Upper lobe of right lung (tissue), 1 donor: ENCODE measurements at regions not wholly inside any gene's neighbourhood (a gene's known extent, or its start where the extent isn't known, plus 50 kb on each side); places are given as distances from the start of the nearest gene placed in this dataset.

Source experiments
- ATAC-seq: fragments of 200-7000 bp; cut with Tn5 transposase; one replicate; pipeline ENCODE4 v1.9.1; 2020; ENCODE audit warnings: mild to moderate bottlenecking, moderate library complexity
- DNase-seq: peaks from one replicate; pipeline ENCODE4 v3.0.0-alpha.2; 2020
- H3K27ac ChIP-seq: fragments of 200-600 bp; one replicate; pipeline ENCODE4 v1.8.0; 2022
- H3K27me3 ChIP-seq: fragments of 200-600 bp; one replicate; pipeline ENCODE4 v1.8.0; 2022; ENCODE audit warnings: mild to moderate bottlenecking
- H3K36me3 ChIP-seq: fragments of 200-600 bp; one replicate; pipeline ENCODE4 v1.8.0; 2022
- H3K4me1 ChIP-seq: fragments of 200-600 bp; one replicate; pipeline ENCODE4 v1.8.0; 2022
- H3K4me3 ChIP-seq: fragments of 200-600 bp; one replicate; pipeline ENCODE4 v1.8.0; 2022; ENCODE audit warnings: mild to moderate bottlenecking
- H3K9me3 ChIP-seq: fragments of 200-600 bp; one replicate; pipeline ENCODE4 v1.8.0; 2022
- intact Hi-C: fragments of 100-400 bp; cut with DNase I; formaldehyde crosslinking; loops from one replicate; pipeline ENCODE4 v1.11.0; 2022
- TF ChIP-seq, protein P1 (sequence below): fragments of 200-600 bp; IDR thresholded peaks from one replicate; pipeline ENCODE4 v1.8.0; 2022; ENCODE audit warnings: antibody characterized with exemption
- donor health status: DM: no; HTN: yes; CAD: no; lungs with severe emphysema.

DNA sequence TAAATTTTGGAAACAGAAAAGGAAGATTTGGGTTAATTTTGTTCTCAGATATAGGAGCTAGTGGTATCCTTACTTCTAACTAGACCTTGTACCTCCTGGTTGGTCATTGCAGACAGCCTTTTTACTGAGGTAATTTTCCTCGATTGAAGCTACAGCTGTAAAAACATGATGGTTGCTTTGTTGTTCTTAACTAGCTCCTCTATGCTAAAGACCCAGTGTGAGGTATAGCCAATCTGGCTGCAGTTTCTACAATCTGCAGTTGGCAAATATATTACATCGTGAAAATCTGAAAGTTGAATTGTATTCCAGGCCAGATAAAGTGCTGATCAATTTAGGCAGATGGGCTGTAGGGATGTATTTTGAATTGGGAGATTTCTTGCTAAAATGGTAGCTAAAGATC lies 116.5 kb downstream of the AASDHPPT start:
- Histone ChIP-seq H3K4me1 (no peaks in the 10 kb centered on the region), H3K4me3 (no peak overlapping the region), H3K36me3 (no peaks in the 10 kb centered on the region), H3K27me3 (no peaks in the 10 kb centered on the region), H3K27ac (no peak overlapping the region), H3K9me3 (no peaks in the 10 kb centered on the region)
- ATAC-seq: no peak
- TF ChIP-seq, protein P1, sequence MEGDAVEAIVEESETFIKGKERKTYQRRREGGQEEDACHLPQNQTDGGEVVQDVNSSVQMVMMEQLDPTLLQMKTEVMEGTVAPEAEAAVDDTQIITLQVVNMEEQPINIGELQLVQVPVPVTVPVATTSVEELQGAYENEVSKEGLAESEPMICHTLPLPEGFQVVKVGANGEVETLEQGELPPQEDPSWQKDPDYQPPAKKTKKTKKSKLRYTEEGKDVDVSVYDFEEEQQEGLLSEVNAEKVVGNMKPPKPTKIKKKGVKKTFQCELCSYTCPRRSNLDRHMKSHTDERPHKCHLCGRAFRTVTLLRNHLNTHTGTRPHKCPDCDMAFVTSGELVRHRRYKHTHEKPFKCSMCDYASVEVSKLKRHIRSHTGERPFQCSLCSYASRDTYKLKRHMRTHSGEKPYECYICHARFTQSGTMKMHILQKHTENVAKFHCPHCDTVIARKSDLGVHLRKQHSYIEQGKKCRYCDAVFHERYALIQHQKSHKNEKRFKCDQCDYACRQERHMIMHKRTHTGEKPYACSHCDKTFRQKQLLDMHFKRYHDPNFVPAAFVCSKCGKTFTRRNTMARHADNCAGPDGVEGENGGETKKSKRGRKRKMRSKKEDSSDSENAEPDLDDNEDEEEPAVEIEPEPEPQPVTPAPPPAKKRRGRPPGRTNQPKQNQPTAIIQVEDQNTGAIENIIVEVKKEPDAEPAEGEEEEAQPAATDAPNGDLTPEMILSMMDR: no peak
- no peak for DNase-seq
- intact Hi-C loops: no loop called here

DNA sequence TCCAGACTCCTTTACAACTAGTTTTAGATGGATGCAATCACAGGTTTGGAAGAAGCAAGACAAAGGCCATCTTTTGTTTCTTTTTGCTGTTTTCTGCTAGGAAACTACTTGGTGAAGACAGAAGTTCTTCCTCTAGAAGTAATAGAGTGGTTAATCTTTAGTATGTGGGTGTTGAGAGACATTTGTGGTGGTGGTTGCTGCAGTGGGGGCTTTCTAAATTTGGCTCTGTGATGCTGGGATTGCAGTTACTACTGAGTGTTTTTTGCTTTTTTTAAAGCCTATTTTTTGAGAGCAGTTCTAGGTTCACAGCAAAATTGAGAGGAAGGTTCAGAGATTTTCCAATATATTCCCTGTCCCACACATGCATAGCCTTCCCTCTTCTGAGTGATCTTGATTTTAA lies 120.0 kb downstream of the AASDHPPT start:
- intact Hi-C loops: no loop called here
- TF ChIP-seq, protein P1: no peak

DNA sequence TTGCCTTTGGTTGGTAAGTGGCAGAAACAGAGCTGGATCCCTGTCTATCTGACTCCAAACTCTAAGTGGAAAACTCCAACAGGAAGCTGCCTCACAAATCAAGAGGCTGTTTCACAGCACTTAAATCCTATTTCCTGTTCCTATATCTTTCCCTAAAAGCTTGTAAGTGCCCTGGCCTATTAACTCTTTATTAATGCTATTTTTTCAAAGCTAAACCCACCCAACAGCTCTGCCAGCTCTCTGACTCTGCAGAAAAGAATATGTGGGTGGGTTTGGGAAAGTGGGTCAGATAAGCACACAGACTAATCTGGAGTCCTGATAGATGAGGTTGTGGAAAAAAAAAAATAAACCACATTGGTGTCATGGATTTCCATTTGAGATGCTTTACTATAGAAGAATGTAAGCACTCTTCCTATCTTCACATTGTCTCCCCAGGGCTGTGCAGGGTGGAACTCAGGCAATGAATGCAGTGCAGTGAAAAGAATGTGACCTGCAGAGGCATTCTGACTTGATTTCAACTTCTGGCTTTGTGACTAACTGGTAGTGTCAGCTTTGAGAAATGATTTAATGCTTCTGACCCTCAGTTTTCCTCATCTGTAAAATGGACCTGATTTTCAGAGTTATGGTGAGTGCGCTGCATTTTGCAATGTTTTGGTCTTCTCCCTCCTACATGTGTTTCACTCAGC lies 125.6 kb downstream of the AASDHPPT start:
- DNase-seq (no peak), ATAC-seq (no peak)
- H3K4me1 ChIP-seq: no peaks in the 10 kb centered on the region
- no peaks in the 10 kb centered on the region for H3K36me3 ChIP-seq
- no peak overlapping the region for H3K27ac ChIP-seq
- no peaks in the 10 kb centered on the region for H3K9me3 ChIP-seq
- no peaks in the 10 kb centered on the region for H3K27me3 ChIP-seq
- TF ChIP-seq, protein P1: no peak
- H3K4me3 ChIP-seq: no peak overlapping the region
- intact Hi-C loops: no loop called here

More for the DNA sequence above, 120.0 kb downstream of the AASDHPPT start:
- H3K4me3 ChIP-seq: no peak overlapping the region
- ATAC-seq (no peak), DNase-seq (no peak)
- no peaks in the 10 kb centered on the region for H3K9me3 ChIP-seq
- no peak overlapping the region for H3K27ac ChIP-seq
- H3K27me3 ChIP-seq: no peaks in the 10 kb centered on the region
- H3K36me3 ChIP-seq: no peaks in the 10 kb centered on the region
- no peaks in the 10 kb centered on the region for H3K4me1 ChIP-seq

DNA sequence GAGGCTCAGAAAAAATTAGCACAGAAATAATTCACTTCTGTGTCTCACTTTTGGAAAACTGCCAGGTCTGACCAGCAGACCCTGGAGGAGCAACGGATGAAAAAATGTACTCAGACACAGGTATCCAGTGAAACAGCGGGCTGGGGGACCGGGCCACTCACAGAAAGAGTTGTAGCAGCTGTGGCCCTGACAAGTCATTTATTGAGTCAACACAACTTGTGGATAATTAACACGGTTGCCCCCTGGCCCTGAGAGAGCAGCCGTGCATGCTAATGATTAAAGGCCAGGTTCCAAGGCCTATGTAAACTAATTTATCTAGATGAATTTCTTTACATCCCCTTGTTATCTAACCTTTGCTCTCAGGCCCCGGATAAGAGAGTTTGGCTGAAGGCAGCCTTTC lies 131.3 kb downstream of the AASDHPPT start:
- no peak for ATAC-seq

DNA sequence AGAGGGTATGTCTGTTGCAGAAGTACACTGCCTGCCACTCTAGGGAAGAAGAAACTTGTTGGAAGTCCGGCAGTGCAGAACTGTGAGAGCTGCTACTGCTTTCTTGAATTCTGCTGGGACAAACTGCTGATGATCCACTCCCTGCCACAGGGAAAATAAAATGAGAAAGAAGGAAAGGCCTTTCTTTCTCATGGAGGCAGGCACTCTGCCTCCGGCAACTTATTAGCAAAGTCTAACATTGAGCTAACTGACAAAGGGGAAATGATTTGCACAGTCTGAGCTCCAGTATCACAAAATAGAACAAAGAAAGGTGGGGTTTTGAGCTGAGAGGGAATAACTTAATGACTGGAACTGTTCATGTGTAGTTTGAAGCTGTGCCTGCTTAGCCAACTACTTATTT lies 134.6 kb downstream of the AASDHPPT start:
- TF ChIP-seq, protein P1: no peak
- H3K4me1 ChIP-seq: no peaks in the 10 kb centered on the region
- ATAC-seq: no peak
- DNase-seq: no peak
- H3K27ac ChIP-seq: no peak overlapping the region
- no peaks in the 10 kb centered on the region for H3K36me3 ChIP-seq
- no peaks in the 10 kb centered on the region for H3K9me3 ChIP-seq
- intact Hi-C loops: no loop called here
- no peaks in the 10 kb centered on the region for H3K27me3 ChIP-seq
- H3K4me3 ChIP-seq: no peak overlapping the region

More for the DNA sequence above, 131.3 kb downstream of the AASDHPPT start:
- intact Hi-C loops: no loop called here
- Histone ChIP-seq H3K4me1 (no peaks in the 10 kb centered on the region), H3K4me3 (no peak overlapping the region), H3K27me3 (no peaks in the 10 kb centered on the region), H3K9me3 (no peaks in the 10 kb centered on the region), H3K27ac (no peak overlapping the region), H3K36me3 (no peaks in the 10 kb centered on the region)
- no peak for DNase-seq
- TF ChIP-seq, protein P1: no peak

DNA sequence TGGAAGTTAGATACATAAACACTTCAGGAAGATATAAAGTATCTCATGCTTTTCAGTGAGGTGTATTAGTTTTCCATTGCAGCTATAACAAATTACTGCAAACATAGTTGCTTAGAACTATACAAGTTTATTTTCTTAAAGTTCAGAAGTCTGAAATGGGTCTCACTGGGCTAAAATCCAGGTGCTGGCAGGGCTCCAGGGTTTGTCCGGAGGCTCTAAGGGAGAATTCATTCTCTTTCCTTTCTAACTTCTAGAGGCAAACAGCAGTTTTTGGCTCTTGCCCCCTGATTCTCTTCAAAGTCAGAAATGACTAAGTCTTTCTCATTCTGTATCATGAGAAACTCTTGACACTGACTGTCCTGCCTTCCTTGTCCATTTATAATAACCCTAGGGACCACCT lies 138.8 kb downstream of the AASDHPPT start:
- no peaks in the 10 kb centered on the region for H3K36me3 ChIP-seq
- H3K27me3 ChIP-seq: no peaks in the 10 kb centered on the region
- no peak overlapping the region for H3K4me3 ChIP-seq
- ATAC-seq (no peak), DNase-seq (no peak)
- no peaks in the 10 kb centered on the region for H3K4me1 ChIP-seq
- H3K27ac ChIP-seq: no peak overlapping the region
- TF ChIP-seq, protein P1: no peak
- intact Hi-C loops: no loop called here
- no peaks in the 10 kb centered on the region for H3K9me3 ChIP-seq
